ENCODE measurements at regions not wholly inside any gene's neighbourhood (a gene's known extent, or its start where the extent isn't known, plus 50 kb on each side); places are given as distances from the start of the nearest gene placed in this dataset.

GRCh38 chr5:99308131-99308530 is 379.3 kb upstream of the CHD1 start:
- no peaks in the 10 kb centered on the region for H3K9me2 ChIP-seq (replicated peaks; ENCODE audit: low read length)
- intact Hi-C loops (cut with micrococcal nuclease) = no loop called here
- no peaks in the 10 kb centered on the region for H3K4me1 ChIP-seq (ENCODE audit: insufficient read depth, low read length)
- TF ChIP-seq EZH2phosphoT487 (IDR thresholded peaks at IDR 0.05; ENCODE audit: borderline replicate concordance, low read length) = no peak
- no peak for TF ChIP-seq EZH2 (IDR thresholded peaks at IDR 0.05; ENCODE audit: low read length, unreplicated experiment)
- TF ChIP-seq CTCF (conservative IDR thresholded peaks at IDR 0.05; ENCODE audit: low read depth, low read length) = no peak
- H3K79me2 ChIP-seq (ENCODE audit: low read length) = no peaks in the 10 kb centered on the region
- H3K4me3 ChIP-seq (ENCODE audit: low read length) = no peak overlapping the region
- POLR2A ChIA-PET (ENCODE audit: unreplicated experiment) = no interaction called here
- H3K9me3 ChIP-seq (ENCODE audit: low read length) = no peaks in the 10 kb centered on the region
- no peak overlapping the region for H3K9ac ChIP-seq (ENCODE audit: low read length)
- no TSS peak for BruUV-seq (replicated peaks)
- no peaks in the 10 kb centered on the region for H3F3A ChIP-seq (ENCODE audit: low read length, unreplicated experiment)
- H3K4me2 ChIP-seq (ENCODE audit: low read length) = no peak overlapping the region
- CTCF ChIA-PET = no interaction called here
- H3K36me3 ChIP-seq (ENCODE audit: low read depth, low read length) = no peaks in the 10 kb centered on the region
- no peaks in the 10 kb centered on the region for H3K27me3 ChIP-seq (ENCODE audit: low read length)
- DNase-seq (no peak), ATAC-seq (no peak)
- H3K27ac ChIP-seq (ENCODE audit: low read length) = no peak overlapping the region
- H4K20me1 ChIP-seq (ENCODE audit: low read length) = no peaks in the 10 kb centered on the region
- H2AFZ ChIP-seq (ENCODE audit: low read length) = no peak overlapping the region

- Histone ChIP-seq H3K27ac (ENCODE audit: low read length) (no peak overlapping the region), H3K9ac (ENCODE audit: low read length) (no peak overlapping the region), H3K27me3 (ENCODE audit: low read length) (no peaks in the 10 kb centered on the region), H2AFZ (ENCODE audit: low read length) (no peak overlapping the region), H3K79me2 (ENCODE audit: low read length) (no peaks in the 10 kb centered on the region), H3K9me3 (ENCODE audit: low read length) (0 out of 2 replicates have a peak, but pooled peaks cover 4% of the 10 kb centered on the region), H3K4me2 (ENCODE audit: low read length) (no peak overlapping the region), H3K36me3 (ENCODE audit: low read depth, low read length) (no peaks in the 10 kb centered on the region), H4K20me1 (ENCODE audit: low read length) (no peaks in the 10 kb centered on the region), H3K4me1 (ENCODE audit: insufficient read depth, low read length) (no peaks in the 10 kb centered on the region), H3K9me2 (replicated peaks; ENCODE audit: low read length) (no peaks in the 10 kb centered on the region), H3K4me3 (ENCODE audit: low read length) (no peak overlapping the region), H3F3A (ENCODE audit: low read length, unreplicated experiment) (no peaks in the 10 kb centered on the region)
- ChIA-PET CTCF (no interaction called here), POLR2A (ENCODE audit: unreplicated experiment) (no interaction called here)
- intact Hi-C loops (cut with micrococcal nuclease) = no loop called here
- DNase-seq = no peak
- BruUV-seq (replicated peaks) = no TSS peak
- no peak for TF ChIP-seq EZH2 (IDR thresholded peaks at IDR 0.05; ENCODE audit: low read length, unreplicated experiment)
- TF ChIP-seq CTCF (conservative IDR thresholded peaks at IDR 0.05; ENCODE audit: low read depth, low read length) = no peak
- no peak for TF ChIP-seq EZH2phosphoT487 (IDR thresholded peaks at IDR 0.05; ENCODE audit: borderline replicate concordance, low read length)
- ATAC-seq = no peak
Observed at GRCh38 chr5:99305045-99305580, 376.3 kb upstream of the CHD1 start.

- Histone ChIP-seq H3F3A (ENCODE audit: low read length, unreplicated experiment) (no peaks in the 10 kb centered on the region), H3K9me2 (replicated peaks; ENCODE audit: low read length) (no peaks in the 10 kb centered on the region), H3K4me2 (ENCODE audit: low read length) (no peak overlapping the region), H3K36me3 (ENCODE audit: low read depth, low read length) (no peaks in the 10 kb centered on the region), H3K9me3 (ENCODE audit: low read length) (no peaks in the 10 kb centered on the region), H3K27ac (ENCODE audit: low read length) (no peak overlapping the region), H2AFZ (ENCODE audit: low read length) (no peak overlapping the region), H4K20me1 (ENCODE audit: low read length) (no peaks in the 10 kb centered on the region), H3K27me3 (ENCODE audit: low read length) (no peaks in the 10 kb centered on the region), H3K9ac (ENCODE audit: low read length) (no peak overlapping the region), H3K4me1 (ENCODE audit: insufficient read depth, low read length) (no peaks in the 10 kb centered on the region), H3K4me3 (ENCODE audit: low read length) (no peak overlapping the region), H3K79me2 (ENCODE audit: low read length) (no peaks in the 10 kb centered on the region)
- TF ChIP-seq EZH2phosphoT487 (IDR thresholded peaks at IDR 0.05; ENCODE audit: borderline replicate concordance, low read length) = no peak
- TF ChIP-seq EZH2 (IDR thresholded peaks at IDR 0.05; ENCODE audit: low read length, unreplicated experiment) = no peak
- TF ChIP-seq CTCF (conservative IDR thresholded peaks at IDR 0.05; ENCODE audit: low read depth, low read length) = no peak
- ATAC-seq (no peak), DNase-seq (no peak)
- intact Hi-C loops (cut with micrococcal nuclease) = no loop called here
- POLR2A ChIA-PET (ENCODE audit: unreplicated experiment) = no interaction called here
- CTCF ChIA-PET = no interaction called here
- no TSS peak for BruUV-seq (replicated peaks)
Observed at GRCh38 chr5:99285606-99286005, 356.8 kb upstream of the CHD1 start.

Measured in PC-3 (cell line).